ENCODE measurements at regions not wholly inside any gene's neighbourhood (a gene's known extent, or its start where the extent isn't known, plus 50 kb on each side); places are given as distances from the start of the nearest gene placed in this dataset.
"Not testable (repeated sequence)": the region's sequence is repeated elsewhere in the genome, so short reads cannot be mapped to it uniquely, and the experiment has no call there.

DNA sequence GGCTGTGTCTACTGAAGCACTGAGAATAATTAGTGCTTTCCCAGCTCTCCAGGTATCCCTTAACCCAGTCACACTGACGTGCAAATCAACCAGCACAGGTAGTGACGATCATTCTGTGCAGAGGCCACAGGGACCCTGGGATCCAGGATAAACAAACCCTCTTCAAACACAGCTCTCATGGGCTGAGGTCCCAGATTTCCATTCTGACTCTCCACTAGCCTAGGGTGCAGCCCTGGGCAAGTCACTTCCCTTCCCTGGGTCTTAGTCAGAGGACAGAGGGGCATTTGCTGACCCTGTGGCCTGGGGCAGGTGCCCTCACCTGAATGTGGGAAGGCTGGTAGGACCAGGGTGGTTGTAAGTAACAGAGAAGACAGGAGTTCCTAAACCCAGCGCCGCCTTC lies 724.7 kb downstream of the MATN1 start:
- TF ChIP-seq, protein P1, sequence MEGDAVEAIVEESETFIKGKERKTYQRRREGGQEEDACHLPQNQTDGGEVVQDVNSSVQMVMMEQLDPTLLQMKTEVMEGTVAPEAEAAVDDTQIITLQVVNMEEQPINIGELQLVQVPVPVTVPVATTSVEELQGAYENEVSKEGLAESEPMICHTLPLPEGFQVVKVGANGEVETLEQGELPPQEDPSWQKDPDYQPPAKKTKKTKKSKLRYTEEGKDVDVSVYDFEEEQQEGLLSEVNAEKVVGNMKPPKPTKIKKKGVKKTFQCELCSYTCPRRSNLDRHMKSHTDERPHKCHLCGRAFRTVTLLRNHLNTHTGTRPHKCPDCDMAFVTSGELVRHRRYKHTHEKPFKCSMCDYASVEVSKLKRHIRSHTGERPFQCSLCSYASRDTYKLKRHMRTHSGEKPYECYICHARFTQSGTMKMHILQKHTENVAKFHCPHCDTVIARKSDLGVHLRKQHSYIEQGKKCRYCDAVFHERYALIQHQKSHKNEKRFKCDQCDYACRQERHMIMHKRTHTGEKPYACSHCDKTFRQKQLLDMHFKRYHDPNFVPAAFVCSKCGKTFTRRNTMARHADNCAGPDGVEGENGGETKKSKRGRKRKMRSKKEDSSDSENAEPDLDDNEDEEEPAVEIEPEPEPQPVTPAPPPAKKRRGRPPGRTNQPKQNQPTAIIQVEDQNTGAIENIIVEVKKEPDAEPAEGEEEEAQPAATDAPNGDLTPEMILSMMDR (IDR thresholded peaks at IDR 0.05; ENCODE audit: low read depth, low read length): no peak
- H3K4me3 ChIP-seq (ENCODE audit: low read depth, low read length): no peak overlapping the region

DNA sequence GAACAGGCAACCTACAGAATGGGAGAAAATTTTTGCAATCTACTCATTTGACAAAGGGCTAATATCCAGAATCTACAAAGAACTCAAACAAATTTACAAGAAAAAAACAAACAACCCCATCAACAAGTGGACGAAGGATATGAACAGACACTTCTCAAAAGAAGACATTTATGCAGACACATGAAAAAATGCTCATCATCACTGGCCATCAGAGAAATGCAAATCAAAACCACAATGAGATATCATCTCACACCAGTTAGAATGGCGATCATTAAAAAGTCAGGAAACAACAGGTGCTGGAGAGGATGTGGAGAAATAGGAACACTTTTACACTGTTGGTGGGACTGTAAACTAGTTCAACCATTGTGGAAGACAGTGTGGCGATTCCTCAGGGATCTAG lies 725.6 kb downstream of the MATN1 start:
- H3K4me3 ChIP-seq (ENCODE audit: low read depth, low read length): not testable (repeated sequence)

DNA sequence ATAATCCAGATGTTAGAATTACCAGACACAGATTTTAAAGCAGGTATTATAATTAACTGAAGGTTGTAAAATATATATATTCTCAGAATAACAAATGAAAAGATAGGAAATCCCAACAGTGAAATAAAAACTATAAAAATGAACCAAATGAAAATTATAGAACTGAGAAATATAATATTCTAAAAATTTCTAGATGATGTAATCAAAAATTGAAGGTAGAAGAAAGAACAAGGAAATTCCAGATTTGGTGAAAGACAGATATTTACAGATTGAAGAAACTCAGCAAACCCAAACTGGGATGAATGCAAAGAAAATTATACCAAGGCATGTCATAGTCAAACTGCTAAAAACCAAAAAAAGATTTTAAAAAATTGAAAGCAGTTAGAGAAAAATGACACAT lies 729.4 kb downstream of the MATN1 start:
- H3K4me3 ChIP-seq (ENCODE audit: low read depth, low read length): no peak overlapping the region
- TF ChIP-seq, protein P1 (IDR thresholded peaks at IDR 0.05; ENCODE audit: low read depth, low read length): no peak

DNA sequence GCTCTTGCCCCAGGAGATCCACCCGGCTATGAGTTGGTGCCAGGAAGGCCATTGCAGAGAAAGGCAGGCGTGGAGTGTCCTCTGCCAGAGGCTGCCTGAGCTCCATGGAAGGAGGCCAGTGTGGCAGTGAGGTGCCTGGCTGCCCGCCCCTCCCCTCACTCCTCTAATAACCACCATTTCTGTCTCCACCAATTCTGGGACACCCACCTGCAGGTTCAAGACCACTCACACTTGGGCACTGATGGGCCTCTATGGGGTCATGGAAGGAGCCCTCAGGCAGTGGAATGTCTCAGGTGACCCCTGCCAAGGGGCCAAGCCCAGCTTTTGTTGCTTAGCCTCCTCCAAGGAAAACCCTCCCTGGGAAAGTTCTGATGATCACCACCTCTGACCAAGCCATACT lies 731.6 kb downstream of the MATN1 start:
- TF ChIP-seq, protein P1 (IDR thresholded peaks at IDR 0.05; ENCODE audit: low read depth, low read length): no peak
- no peak overlapping the region for H3K4me3 ChIP-seq (ENCODE audit: low read depth, low read length)

DNA sequence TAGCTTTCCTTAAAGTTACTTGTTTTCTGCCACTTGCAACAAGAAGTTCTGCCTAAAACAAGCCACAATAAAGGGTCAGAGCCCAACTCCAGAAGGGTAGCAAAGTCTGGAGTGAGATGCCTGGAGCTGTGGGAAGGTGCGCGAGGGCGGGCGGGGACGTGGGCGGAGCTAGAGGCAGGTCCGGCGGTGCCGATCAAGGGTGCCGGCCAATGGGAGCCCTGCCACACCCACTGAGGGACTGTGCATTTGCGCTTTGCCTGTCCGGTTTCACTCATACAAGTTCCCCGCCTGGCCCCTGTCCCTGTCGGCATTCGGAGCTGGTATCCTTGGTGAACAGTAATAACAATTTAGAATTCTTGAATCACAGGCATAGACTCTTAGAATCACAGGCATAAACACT lies 732.4 kb downstream of the MATN1 start:
- no peak overlapping the region for H3K4me3 ChIP-seq (ENCODE audit: low read depth, low read length)
- TF ChIP-seq, protein P1 (IDR thresholded peaks at IDR 0.05; ENCODE audit: low read depth, low read length): no peak

DNA sequence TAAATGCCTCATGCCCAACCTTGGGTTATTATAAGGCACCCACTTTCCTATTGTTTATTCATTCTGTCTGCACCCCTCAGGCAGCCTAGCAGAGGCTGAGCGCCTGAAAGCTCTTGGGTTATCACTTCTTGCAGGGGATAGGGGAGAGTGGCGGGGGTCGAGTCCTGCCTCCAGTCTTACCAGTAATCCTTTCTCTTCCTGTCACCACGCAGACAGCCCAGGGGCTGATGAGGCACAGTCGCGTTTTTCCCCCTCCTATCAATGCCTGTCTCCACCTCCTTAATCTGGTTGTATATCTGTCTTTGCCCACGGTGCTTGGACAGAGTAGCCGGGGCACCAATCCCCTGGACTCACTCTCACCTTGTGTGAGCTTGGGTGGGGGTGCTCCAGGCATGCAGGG lies 733.1 kb downstream of the MATN1 start:
- no peak overlapping the region for H3K4me3 ChIP-seq (ENCODE audit: low read depth, low read length)
- TF ChIP-seq, protein P1 (IDR thresholded peaks at IDR 0.05; ENCODE audit: low read depth, low read length): no peak

DNA sequence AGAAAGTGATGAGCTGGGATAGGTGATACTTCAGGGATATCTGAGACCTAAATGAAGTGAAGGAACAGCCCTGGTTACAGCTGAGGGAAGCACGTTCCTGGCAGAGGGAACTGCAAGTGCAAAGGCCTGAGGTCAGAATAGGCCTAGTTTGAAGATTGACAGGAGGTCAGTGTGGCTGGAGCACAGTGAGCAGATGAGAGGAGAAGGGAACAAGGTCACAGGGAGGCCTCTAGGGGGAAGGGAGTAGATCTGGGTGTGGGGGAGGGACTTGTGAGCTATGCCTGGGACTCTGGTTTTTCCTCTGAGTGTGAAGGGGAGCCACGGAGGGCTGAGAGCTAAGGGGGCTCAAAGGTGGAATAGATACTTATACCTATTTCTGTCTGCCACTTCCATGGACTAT lies 736.4 kb downstream of the MATN1 start:
- H3K4me3 ChIP-seq (ENCODE audit: low read depth, low read length): no peak overlapping the region
- TF ChIP-seq, protein P1 (IDR thresholded peaks at IDR 0.05; ENCODE audit: low read depth, low read length): no peak

DNA sequence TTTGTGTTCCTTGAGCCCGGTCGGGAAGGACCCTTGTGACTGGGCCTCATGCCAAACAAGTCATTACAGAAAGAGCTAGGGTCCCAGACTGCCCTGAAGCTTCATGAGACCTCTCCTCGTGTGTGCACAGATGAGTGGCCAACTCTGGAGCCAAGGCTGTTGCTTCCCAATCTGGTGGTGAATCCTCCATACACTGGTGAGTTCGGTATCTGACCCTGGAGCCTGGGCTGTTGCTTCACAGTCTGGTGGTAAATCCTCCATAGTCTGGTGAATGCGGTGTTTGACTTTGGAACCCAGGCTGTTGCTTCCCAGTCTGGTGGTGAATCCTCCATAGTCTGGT lies 737.8 kb downstream of the MATN1 start:
- TF ChIP-seq, protein P1 (IDR thresholded peaks at IDR 0.05; ENCODE audit: low read depth, low read length): no peak
- H3K4me3 ChIP-seq (ENCODE audit: low read depth, low read length): no peak overlapping the region

Data from WI38 (cell line).